ENCODE measurements at regions not wholly inside any gene's neighbourhood (a gene's known extent, or its start where the extent isn't known, plus 50 kb on each side); places are given as distances from the start of the nearest gene placed in this dataset.
"Not testable (repeated sequence)": the region's sequence is repeated elsewhere in the genome, so short reads cannot be mapped to it uniquely, and the experiment has no call there.

DNA sequence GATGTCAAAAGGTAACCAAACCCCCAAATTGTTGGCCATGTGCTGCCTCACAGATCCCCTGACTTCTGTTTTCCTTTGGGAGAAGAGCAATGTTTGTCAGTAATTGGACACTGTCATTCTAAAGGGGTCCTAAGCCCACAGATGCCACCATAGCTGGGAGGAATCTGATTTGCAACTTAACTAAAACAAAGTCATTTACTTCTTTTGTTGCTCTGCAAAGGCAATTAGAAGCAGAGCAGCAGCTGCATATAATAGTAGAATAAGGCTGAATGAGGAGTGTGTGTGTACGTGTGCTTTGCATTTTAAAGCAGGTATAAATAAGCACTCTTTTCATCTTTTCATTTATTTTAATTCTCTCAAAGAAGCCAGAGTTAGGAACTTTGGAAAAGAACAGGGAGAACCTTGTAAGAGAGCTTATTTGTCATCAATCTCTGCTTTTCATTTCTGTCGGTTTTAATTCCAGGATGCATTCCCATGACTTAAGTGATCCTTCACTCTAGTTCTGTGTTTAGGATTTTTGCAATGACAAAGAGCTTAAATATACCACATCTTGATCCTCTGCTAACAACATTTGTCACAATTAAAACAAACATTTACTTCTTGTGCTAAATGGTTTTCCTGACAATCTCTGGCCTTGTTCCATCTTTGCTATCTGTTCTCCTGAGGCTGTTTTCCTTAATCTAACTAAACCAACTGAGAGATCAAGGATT lies 530.2 kb upstream of the CBLB start:
- no peak for DNase-seq (ENCODE audit: low read depth)

DNA sequence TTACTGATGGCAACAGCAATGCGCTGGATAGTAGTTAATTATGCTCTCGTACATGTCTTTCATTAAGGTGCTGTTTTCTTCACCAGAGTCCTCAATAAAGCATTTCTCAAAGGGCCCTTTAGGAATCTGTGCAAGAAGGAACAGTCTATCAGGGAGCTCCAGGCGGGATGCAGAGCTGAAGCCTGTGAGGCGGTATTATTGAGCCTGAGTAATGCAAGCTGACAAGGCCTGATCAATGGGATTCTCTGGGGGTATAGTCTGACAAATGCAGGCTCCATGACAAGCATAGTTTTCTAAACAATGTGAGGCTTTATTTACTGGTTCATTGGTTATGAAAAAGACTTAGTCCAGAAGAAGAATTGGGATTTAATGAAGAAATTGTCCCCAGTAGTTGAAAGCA lies 530.9 kb upstream of the CBLB start:
- no peak for DNase-seq (ENCODE audit: low read depth)

DNA sequence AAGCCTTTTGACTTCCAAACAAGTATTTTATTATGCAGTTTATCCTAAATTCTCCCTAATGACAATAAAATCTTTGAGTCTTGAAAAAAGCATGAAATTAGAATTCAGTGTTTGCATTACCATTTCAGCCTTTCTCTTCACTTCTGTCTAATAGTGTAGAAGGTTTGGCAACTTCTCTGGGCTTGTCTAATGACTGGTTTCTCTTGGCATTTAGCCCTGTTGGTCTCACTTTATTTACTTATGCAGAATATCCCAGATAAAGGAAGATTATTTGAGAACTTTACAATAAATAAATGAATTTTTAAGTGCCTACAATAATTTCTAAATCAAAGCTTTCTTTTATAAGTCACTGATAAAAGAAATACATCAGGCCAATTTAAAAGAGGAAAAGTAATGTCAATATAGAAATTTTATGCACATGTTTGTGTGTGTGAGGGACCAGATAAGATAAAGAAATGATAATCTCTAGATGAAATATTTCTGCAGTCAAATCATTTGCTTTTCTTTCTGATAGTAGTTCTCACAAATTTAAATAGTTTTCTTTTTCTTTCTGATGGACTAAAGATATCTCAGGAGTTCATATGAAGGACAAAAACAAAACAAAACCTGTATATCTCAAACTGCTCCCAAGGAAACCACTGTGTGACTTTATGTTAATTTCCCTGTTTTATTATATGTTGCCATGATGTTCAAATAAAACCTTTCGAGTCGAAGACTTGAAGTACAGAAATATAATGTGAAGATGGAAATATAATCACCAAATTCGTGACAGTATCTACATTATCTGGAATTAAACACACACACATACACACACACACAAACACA lies 533.1 kb upstream of the CBLB start:
- DNase-seq (ENCODE audit: low read depth), result no peak

DNA sequence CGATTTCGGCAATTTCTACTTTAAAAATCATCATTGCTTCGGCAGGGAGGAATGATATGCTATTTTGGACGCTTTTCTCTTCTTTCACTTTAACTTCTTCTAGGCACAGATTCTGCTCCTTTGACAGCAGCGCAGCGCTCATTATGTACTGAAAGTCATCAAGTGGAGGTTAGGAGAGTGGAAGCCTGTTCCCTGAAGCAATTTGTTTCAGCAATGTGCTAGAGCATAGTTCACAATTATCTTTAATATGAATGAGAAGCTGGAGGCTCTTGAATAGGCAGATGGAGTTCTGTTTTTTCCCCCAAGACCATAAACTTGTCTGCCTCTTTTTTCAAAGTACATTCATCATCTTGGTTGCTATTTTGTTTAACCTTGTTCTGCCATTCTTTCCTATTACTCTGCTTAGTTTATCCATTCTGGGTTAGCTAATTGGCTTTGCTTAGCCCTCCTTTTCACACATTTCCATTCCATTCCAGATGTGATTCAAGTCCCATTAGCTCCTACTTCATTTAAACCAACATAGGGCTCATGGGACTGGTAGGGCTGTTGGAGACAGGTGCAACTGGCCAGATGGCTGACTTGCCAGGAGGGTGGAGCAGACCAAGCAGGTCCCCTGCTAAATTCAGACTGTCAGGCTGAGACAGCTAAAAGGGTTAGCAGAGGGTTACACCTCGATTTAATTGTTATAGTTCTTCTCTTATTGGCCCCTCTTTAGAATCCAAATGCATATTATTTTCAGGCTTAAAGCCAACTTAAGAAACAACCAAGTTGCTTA lies 534.7 kb upstream of the CBLB start:
- DNase-seq (ENCODE audit: low read depth), result no peak

DNA sequence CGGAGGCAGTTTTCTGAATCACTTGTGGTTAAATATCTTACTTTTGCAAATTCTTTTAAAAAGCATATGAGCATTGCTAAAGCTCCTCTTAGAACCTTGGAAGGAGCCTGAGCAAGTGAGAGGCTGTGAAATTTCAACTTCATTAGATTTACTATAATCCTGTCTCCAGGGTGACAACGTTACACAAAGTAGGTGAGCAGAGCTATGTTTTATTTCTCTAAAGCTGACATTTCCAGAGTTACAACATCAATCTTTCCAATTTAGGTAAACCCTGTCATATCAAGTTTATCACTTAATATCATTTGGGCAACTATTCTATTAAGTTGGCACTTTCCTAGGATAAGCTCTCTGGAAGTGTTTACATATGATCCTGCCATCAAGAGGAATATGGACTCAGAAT lies 544.9 kb upstream of the CBLB start:
- no peak for DNase-seq (ENCODE audit: low read depth)

- no peak for DNase-seq (ENCODE audit: low read depth)
Observed at GRCh38 chr3:106420628-106421027, 551.8 kb upstream of the CBLB start.

- no peak for DNase-seq (ENCODE audit: low read depth)
Observed at GRCh38 chr3:106421426-106421825, 552.6 kb upstream of the CBLB start.

GRCh38 chr3:106421909-106422308 lies 553.1 kb upstream of the CBLB start:
- DNase-seq (ENCODE audit: low read depth), result no peak

DNA sequence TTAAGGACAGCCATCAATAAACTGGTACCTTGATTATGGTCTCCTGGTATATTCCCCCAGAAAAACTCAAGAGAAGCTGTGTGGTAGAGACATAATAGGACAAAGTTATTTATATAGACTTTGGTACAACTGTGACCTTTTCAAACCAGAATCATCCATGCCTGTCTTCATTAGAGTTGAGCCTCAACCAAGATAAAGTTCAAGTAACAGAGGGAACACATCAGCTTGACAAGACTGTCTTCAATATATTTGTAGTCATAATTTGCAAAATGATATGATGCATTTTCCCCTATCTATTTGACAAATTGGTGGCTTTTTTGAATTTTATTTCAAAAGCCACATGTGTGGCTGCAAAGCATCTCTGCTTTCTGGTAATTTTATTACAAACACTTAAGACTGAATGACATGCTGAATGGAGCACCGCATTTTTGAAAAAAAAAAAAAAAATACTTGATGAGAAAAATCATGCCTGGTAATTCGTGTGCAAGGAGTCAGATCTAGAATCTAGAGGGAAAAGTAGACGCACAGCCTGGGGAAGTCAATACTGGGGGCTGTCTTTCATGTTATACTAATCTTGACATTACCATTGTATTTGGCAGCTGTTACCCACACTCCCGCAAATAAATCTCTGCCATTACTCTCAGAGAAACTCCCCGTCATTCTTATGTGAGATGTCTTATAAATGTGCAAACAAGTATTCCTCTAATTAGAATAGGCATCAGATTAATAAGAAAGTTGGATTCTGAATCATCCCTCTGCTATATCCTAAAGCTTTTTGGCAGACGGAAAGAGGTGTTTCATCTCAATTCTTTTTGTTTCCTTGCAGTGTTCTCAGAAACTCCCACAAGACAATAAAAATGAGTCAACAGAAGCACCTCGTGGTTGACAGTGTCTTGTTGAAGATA lies 554.8 kb upstream of the CBLB start:
- DNase-seq (ENCODE audit: low read depth), result no peak

DNA sequence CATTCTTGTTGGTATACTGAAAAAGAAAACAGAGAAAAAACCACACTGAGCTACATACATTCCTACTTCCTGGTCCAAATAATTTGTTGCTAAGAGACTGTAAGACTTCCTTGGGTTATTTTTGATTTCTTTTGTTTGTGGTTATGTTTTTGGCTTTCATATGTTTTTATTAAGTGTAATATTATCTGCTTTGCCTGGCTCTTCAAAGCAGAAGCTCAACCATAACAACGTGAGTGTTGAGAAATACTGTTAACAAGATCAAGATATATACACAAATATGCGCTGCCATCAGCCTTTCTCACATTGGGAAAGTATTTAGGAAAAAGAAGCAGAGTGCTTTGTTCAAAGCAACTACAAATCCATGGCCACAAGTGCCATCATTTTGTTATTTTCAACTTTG lies 556.2 kb upstream of the CBLB start:
- no peak for DNase-seq (ENCODE audit: low read depth)

- DNase-seq (ENCODE audit: low read depth), result no peak
Observed at GRCh38 chr3:106425916-106426315, 557.1 kb upstream of the CBLB start.

GRCh38 chr3:106428565-106428994 lies 559.8 kb upstream of the CBLB start:
- DNase-seq (ENCODE audit: low read depth), result no peak

GRCh38 chr3:106431721-106432120 lies 562.9 kb upstream of the CBLB start:
- no peak for DNase-seq (ENCODE audit: low read depth)

DNA sequence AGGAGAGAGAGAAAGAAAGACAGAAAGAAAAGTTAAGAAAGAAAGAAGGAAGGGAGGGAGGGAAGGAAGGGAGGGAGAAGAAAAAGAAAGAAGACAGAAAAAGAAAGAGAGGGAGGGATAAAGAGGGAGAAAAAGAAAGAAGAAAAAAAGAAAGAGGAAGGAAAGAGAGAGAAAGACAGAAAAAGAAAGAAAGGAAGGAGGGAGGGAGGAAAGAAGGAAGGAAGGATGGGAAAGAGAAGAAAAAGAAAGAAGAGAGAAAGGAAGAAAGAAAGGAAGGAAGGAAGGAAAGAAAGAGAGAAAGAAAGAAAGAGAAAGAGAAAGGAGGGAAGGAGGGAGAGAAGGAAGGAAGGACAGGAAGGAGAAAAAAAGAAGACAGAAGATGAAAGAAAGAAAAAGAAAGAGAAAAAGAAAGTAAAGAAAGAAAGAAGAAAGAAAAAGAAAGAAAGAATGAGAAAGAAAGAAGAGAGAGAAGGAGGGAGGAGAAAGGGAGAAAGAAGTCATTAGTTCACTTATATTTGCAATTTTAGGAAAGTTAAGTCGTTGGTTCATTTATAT lies 567.2 kb upstream of the CBLB start:
- DNase-seq (ENCODE audit: low read depth), result no peak

GRCh38 chr3:106438887-106439286 lies 570.1 kb upstream of the CBLB start:
- DNase-seq (ENCODE audit: low read depth), result no peak

GRCh38 chr3:106440672-106441071 lies 571.9 kb upstream of the CBLB start:
- DNase-seq (ENCODE audit: low read depth), result no peak

- no peak for DNase-seq (ENCODE audit: low read depth)
Observed at GRCh38 chr3:106446271-106446670, 577.5 kb upstream of the CBLB start.

DNA sequence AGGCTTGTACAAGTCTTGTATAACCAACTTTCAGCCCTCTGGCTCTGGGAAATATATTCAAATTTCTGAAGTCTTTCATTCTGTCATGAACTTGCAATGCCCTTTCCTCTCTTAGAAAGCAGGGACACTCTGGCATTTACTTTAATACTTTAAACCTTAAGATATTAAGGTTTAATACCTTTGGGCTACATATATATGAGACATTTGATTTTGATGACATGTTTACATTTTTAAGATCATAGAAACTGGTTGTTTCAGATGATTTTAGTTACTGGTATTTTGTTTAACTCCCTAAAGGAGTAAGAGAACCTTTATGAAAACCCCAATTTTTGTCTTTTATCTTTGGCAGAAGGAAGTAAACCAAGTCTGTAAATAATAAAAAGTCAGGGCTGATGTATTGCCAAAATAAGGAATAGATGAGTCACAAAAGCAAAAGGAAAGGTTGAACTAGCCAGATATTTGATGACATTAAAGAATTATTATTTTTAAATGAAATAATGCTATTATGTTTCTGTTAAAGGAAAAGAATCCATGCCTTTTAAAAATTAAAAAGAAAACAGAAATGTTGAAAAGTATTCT lies 579.0 kb upstream of the CBLB start:
- no peak for DNase-seq (ENCODE audit: low read depth)

DNA sequence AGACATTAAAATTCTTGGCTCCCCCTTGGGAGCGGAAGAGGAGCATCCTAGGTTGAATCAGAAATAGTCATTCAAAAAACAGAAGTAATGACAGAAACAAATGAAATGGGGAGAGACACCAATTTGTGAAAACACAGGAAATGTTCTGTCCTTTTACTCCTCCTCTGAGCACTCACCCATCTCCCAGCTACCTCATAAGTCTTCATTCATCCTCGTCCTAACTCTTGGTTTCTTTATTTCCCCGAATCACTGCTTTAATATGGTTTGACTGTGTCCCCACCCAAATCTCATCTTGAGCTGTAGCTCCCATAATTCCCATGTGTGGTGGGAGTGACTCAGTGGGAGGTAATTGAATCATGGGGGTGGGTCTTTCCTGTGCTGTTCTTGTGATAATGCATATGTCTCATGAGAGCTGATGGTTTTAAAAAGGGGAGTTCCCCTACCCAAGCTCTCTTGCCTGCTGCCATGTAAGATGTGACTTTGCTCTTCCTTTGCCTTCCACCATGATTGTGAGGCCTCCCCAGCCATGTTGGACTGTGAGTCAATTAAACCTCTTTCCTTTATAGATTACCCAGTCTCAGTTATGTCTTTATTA lies 579.7 kb upstream of the CBLB start:
- DNase-seq (ENCODE audit: low read depth), result not testable (repeated sequence)

DNA sequence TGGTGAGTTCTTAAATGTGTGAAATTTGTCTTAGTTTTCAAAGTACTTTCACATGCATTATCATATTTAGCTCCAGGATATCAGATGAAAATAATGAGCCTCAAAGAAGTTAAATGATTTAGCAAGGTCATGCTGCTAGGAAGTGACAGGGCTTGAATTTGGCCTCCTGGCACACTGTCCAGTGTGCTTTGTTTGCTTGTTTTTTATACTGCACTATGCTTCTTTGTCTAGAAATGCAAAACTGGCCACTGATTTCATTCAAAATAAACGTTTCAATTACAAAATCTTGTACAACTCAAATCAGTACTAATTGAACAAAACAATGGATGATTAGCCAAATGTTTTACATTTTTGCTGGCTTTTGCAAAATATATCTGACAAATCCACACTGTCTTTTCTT lies 583.3 kb upstream of the CBLB start:
- DNase-seq (ENCODE audit: low read depth), result no peak

- DNase-seq (ENCODE audit: low read depth), result no peak
Observed at GRCh38 chr3:106454497-106454896, 585.7 kb upstream of the CBLB start.

Data from activated T-helper 1 cell treated with Interleukin-2 at 50 U/mL for 16 hours (primary cell).